HepG2 (cell line): ENCODE measurements at regions not wholly inside any gene's neighbourhood (a gene's known extent, or its start where the extent isn't known, plus 50 kb on each side); places are given as distances from the start of the nearest gene placed in this dataset.

Source experiments
- ATAC-seq: fragments of 200-7000 bp; cut with Tn5 transposase; 3 replicates; pipeline ENCODE4 v1.9.1; 2020; ENCODE audit warnings: mild to moderate bottlenecking, moderate library complexity
- BruUV-seq: library from RNA; stranded (reverse); fragments of 400-500 nt; replicated peaks from 2 replicates; lab custom pipeline; 2021; lab: Mats Ljungman, UMichigan
- CTCF ChIA-PET: fragments of 300-600 bp; formaldehyde crosslinking; extraction: SDS; loops from one replicate; lab custom pipeline; 2021; ENCODE audit warnings: low total read pairs, inconsistent platforms, low intra/inter-chr PET ratio; lab: Yijun Ruan, JAX
- POLR2A ChIA-PET: fragments of 350-600 bp; sonication (Branson Sonifier 250); formaldehyde crosslinking; loops from one replicate; lab custom pipeline; 2020; ENCODE audit warnings: antibody characterized with exemption, inconsistent platforms; lab: Yijun Ruan, JAX
- DNase-seq: peaks from one replicate; pipeline ENCODE4 v3.0.0-alpha.2; 2015; ENCODE audit warnings: low spot score
- FAIRE-seq: peaks from 3 replicates; lab custom pipeline; 2011; peaks lifted over from hg19 to GRCh38; lab: Jason Lieb, UNC
- H2AFZ ChIP-seq: one replicate; pipeline ENCODE4 v1.6.1; 2011; ENCODE audit warnings: low read length, inconsistent platforms
- H3K27ac ChIP-seq: fragments of 300-600 bp; 3 replicates; pipeline ENCODE4 v1.8.0; 2011; ENCODE audit warnings: mixed run types, mild to moderate bottlenecking, mixed read lengths, low read length, inconsistent platforms; ENCODE audit not compliant: insufficient read depth; ENCODE audit errors: extremely low read length
- H3K27me3 ChIP-seq, 2 experiments: fragments of 200-600 bp in 1 of 2; 2 replicates in 1 of 2; 3 replicates in 1 of 2; pipeline versions ENCODE4 v1.6.0 to v1.8.0; 2011; ENCODE audit warnings: low read length in 2 of 2, mild to moderate bottlenecking in 2 of 2, moderate library complexity in 2 of 2, inconsistent platforms in 1 of 2; ENCODE audit not compliant: insufficient read depth in 2 of 2, control insufficient read depth in 1 of 2
- H3K36me3 ChIP-seq, 2 experiments: fragments of 200-600 bp in 1 of 2; replicated peaks in 1 of 2; 2 replicates in 1 of 2; 3 replicates in 1 of 2; pipeline versions ENCODE4 v1.5.1 to v1.8.0; 2011; ENCODE audit warnings: low read length in 2 of 2, inconsistent platforms in 1 of 2; ENCODE audit not compliant: insufficient read depth in 2 of 2, control insufficient read depth in 1 of 2
- H3K4me1 ChIP-seq: 2 replicates; pipeline ENCODE4 v1.5.1; 2012; ENCODE audit warnings: low read length, inconsistent platforms; ENCODE audit not compliant: insufficient read depth
- H3K4me2 ChIP-seq: 2 replicates; pipeline ENCODE4 v1.6.0; 2011; ENCODE audit warnings: low read depth, low read length, inconsistent platforms
- H3K4me3 ChIP-seq, 3 experiments: fragments of 200-600 bp in 1 of 3; sonication (generic), shearing (Covaris generic) in 1 of 3; replicated peaks in 1 of 3; 2 replicates each; pipeline ENCODE4 v1.5.1; 2011 to 2016; ENCODE audit warnings: low read length in 3 of 3, inconsistent platforms in 2 of 3, low read depth in 2 of 3, mild to moderate bottlenecking in 2 of 3, control low read depth in 1 of 3, mixed read lengths in 1 of 3; ENCODE audit not compliant: insufficient read depth in 1 of 3
- H3K79me2 ChIP-seq: one replicate; pipeline ENCODE4 v1.6.1; 2011; ENCODE audit warnings: low read length, inconsistent platforms; ENCODE audit not compliant: insufficient read depth
- H3K9ac ChIP-seq: 2 replicates; pipeline ENCODE4 v1.6.0; 2011; ENCODE audit warnings: mild to moderate bottlenecking, low read depth, low read length, inconsistent platforms; ENCODE audit not compliant: insufficient read depth
- H3K9me3 ChIP-seq: 2 replicates; pipeline ENCODE4 v1.5.1; 2012; ENCODE audit warnings: mild to moderate bottlenecking, low read length
- H4K20me1 ChIP-seq: 2 replicates; pipeline ENCODE4 v1.6.0; 2011; ENCODE audit warnings: inconsistent platforms, mild to moderate bottlenecking, low read length, moderate library complexity; ENCODE audit not compliant: insufficient read depth
- CCAR2 ChIP-seq: fragments of 200-400 bp; formaldehyde crosslinking; optimal IDR thresholded peaks from 2 replicates; pipeline ENCODE3; 2018; ENCODE audit warnings: low read depth, mild to moderate bottlenecking, low read length, moderate library complexity
- SRSF4 ChIP-seq: fragments of 200-400 bp; formaldehyde crosslinking; IDR thresholded peaks from one replicate; pipeline ENCODE4 v1.6.1; 2018; ENCODE audit warnings: mild to moderate bottlenecking, low read depth, low read length, moderate library complexity; ENCODE audit not compliant: poor library complexity, severe bottlenecking
- ZFYVE20 ChIP-seq: sonication (generic); formaldehyde crosslinking; IDR thresholded peaks from 2 replicates; pipeline ENCODE4 v1.8.0; 2023; ENCODE audit warnings: low read depth, mild to moderate bottlenecking, moderate library complexity, missing genetic modification reagents, borderline replicate concordance
- ZNF205 ChIP-seq: IDR thresholded peaks from 2 replicates; pipeline ENCODE4 v1.6.1; 2018; ENCODE audit warnings: missing biosample characterization, missing genetic modification reagents
- ZNF329 ChIP-seq: sonication (generic); formaldehyde crosslinking; IDR thresholded peaks from 2 replicates; pipeline ENCODE4 v1.9.0; 2021; ENCODE audit warnings: low read depth, mild to moderate bottlenecking, missing genetic modification reagents
- ZNF343 ChIP-seq: sonication (generic); formaldehyde crosslinking; IDR thresholded peaks from 2 replicates; pipeline ENCODE4 v1.4.0; 2020; ENCODE audit warnings: mild to moderate bottlenecking, missing genetic modification reagents
- ZNF567 ChIP-seq: sonication (generic); formaldehyde crosslinking; IDR thresholded peaks from 2 replicates; pipeline ENCODE4 v1.8.1; 2023; ENCODE audit warnings: mild to moderate bottlenecking, missing genetic modification reagents, borderline replicate concordance
- ZNF577 ChIP-seq: sonication (generic); formaldehyde crosslinking; IDR thresholded peaks from 2 replicates; pipeline ENCODE4 v1.4.0; 2020; ENCODE audit warnings: mild to moderate bottlenecking, low read depth, missing genetic modification reagents, borderline replicate concordance
- WGBS: methylation state at CpG from one replicate; pipeline ENCODE4 v1.1.6; 2017; ENCODE audit warnings: low lambda C conversion rate; 5-methylcytosine and 5-hydroxymethylcytosine counted together
- in situ Hi-C: cut with HindIII; loops from 2 replicates; pipeline ENCODE4 v1.10.0; 2017; ENCODE audit warnings: low pct_unique_long_range_greater_than_20kb; ENCODE audit not compliant: extremely low pct_ligation_motif_present
- intact Hi-C: fragments of 100-400 bp; cut with micrococcal nuclease; formaldehyde crosslinking; loops from one replicate; pipeline ENCODE4 v1.10.0; 2022; ENCODE audit not compliant: unreplicated experiment
- TF ChIP-seq, protein P1 (sequence below), 2 experiments: sonication (generic) in 1 of 2; formaldehyde crosslinking in 1 of 2; IDR thresholded peaks; 2 replicates each; pipeline versions ENCODE4 v1.4.0 to v1.6.1; 2016 to 2020; ENCODE audit warnings: borderline replicate concordance in 1 of 2, low read depth in 1 of 2, mild to moderate bottlenecking in 1 of 2, missing genetic modification reagents in 1 of 2
- TF ChIP-seq, protein P2 (sequence below): sonication (generic); formaldehyde crosslinking; IDR thresholded peaks from 2 replicates; pipeline ENCODE4 v1.5.0; 2020; ENCODE audit warnings: mild to moderate bottlenecking, missing genetic modification reagents

DNA sequence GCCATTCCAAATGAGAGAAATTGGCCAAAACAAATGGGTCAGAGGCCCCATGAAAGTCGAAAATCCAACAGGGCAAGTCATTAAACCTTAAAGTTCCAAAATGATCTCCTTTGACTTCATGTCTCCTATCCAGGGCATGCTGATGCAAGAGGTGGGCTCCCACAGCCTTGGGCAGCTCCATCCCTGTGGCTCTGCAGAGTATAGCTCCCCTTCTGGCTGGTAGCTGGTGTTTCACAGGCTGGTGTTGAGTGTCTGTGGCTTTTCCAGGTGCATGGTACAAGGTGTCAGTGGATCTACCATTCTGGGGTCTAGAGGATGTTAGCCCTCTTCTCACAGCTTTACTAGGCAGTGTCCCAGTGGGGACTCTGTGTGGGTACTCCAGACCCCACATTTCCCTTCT, 115.2 kb upstream of the LAMA2 start:
- no peak for DNase-seq
- no peak overlapping the region for H3K9ac ChIP-seq
- H3K4me2 ChIP-seq = no peak overlapping the region
- WGBS = 0% methylated on average over 1 of the region's 1 CpG
- POLR2A ChIA-PET = no interaction called here
- no TSS peak for BruUV-seq
- in situ Hi-C loops = no loop called here
- H3K27ac ChIP-seq = no peak overlapping the region
- TF ChIP-seq ZNF329 (CRISPR knock-in tag) (no peak), ZNF567 (no peak), ZNF577 (no peak), SRSF4 (no peak), ZNF205 (CRISPR knock-in tag) (no peak), ZNF343 (CRISPR knock-in tag) (no peak), CCAR2 (no peak), ZFYVE20 (CRISPR knock-in tag) (no peak)
- TF ChIP-seq, protein P1, sequence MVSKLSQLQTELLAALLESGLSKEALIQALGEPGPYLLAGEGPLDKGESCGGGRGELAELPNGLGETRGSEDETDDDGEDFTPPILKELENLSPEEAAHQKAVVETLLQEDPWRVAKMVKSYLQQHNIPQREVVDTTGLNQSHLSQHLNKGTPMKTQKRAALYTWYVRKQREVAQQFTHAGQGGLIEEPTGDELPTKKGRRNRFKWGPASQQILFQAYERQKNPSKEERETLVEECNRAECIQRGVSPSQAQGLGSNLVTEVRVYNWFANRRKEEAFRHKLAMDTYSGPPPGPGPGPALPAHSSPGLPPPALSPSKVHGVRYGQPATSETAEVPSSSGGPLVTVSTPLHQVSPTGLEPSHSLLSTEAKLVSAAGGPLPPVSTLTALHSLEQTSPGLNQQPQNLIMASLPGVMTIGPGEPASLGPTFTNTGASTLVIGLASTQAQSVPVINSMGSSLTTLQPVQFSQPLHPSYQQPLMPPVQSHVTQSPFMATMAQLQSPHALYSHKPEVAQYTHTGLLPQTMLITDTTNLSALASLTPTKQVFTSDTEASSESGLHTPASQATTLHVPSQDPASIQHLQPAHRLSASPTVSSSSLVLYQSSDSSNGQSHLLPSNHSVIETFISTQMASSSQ (IDR thresholded peaks at IDR 0.05; ENCODE audit: low read depth) = no peak
- TF ChIP-seq, protein P1 (CRISPR knock-in tag; IDR thresholded peaks at IDR 0.05; ENCODE audit: borderline replicate concordance) = no peak
- TF ChIP-seq, protein P2, sequence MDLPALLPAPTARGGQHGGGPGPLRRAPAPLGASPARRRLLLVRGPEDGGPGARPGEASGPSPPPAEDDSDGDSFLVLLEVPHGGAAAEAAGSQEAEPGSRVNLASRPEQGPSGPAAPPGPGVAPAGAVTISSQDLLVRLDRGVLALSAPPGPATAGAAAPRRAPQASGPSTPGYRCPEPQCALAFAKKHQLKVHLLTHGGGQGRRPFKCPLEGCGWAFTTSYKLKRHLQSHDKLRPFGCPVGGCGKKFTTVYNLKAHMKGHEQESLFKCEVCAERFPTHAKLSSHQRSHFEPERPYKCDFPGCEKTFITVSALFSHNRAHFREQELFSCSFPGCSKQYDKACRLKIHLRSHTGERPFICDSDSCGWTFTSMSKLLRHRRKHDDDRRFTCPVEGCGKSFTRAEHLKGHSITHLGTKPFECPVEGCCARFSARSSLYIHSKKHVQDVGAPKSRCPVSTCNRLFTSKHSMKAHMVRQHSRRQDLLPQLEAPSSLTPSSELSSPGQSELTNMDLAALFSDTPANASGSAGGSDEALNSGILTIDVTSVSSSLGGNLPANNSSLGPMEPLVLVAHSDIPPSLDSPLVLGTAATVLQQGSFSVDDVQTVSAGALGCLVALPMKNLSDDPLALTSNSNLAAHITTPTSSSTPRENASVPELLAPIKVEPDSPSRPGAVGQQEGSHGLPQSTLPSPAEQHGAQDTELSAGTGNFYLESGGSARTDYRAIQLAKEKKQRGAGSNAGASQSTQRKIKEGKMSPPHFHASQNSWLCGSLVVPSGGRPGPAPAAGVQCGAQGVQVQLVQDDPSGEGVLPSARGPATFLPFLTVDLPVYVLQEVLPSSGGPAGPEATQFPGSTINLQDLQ (CRISPR knock-in tag) = no peak
- TF ChIP-seq, all 625 proteins: peak for 0
- Histone ChIP-seq H3K36me3 (no peaks in the 10 kb centered on the region), H3K27me3 (no peaks in the 10 kb centered on the region), H4K20me1 (no peaks in the 10 kb centered on the region), H3K9me3 (0 out of 2 replicates have a peak, but pooled peaks cover 6% of the 10 kb centered on the region), H3K4me1 (no peaks in the 10 kb centered on the region), H3K79me2 (no peaks in the 10 kb centered on the region), H3K4me3 (no peak overlapping the region), H2AFZ (no peak overlapping the region)
- ATAC-seq (no peak; the same call in 2 of the 3 replicates), FAIRE-seq (no peak)
- intact Hi-C loops = no loop called here
- CTCF ChIA-PET = no interaction called here
